T-helper 2 cell (primary cell): ENCODE measurements at regions not wholly inside any gene's neighbourhood (a gene's known extent, or its start where the extent isn't known, plus 50 kb on each side); places are given as distances from the start of the nearest gene placed in this dataset.

Source experiments
- DNase-seq, 5 experiments: peaks; one replicate each; pipeline versions ENCODE4 v3.0.0 to v3.0.0-alpha.2; 2012 to 2022

DNA sequence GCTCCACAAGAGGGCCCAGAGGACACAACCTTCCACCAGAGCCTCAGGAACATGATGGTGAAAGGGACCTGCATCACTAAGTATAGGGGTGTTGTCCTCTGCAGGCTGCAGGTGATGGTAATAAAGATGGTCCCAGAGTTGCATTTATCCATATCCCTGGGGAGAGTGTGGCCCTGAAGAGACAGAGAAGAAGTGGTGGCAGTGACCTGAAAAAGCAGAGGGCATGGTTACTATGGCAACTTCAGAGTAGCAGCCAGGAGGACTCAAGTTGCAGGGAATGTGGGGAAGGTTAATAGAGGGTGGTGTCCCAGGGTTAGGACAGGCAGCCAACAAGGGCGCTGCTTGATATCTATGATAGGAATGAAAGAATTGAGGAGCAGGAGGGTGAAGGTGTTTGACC, 57.1 kb downstream of the HLA-A start:
- DNase-seq: no peak

- no peak for DNase-seq
These were observed 57.9 kb downstream of the HLA-A start for GRCh38 chr6:30000156-30000791.

DNA sequence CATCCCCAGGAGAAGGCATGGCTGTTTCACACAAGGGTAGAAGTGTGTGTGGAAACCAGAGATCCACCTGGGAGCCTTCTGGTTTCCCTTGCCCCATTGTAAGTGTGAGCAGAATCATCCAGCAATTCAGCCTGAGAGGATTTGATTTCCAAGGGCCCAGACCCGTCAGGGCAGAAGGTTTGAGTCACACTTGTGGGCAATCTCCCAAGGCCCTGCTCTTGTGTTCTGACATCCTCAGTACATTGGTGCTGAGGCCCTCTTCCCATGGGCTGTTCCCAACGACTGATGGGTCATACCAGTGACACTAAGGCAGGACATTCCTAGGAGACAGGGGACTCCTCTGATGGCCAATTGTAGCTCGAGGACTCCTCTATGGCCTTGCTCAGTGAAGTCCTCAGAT, 58.2 kb upstream of the POLR1H start:
- no peak for DNase-seq

DNA sequence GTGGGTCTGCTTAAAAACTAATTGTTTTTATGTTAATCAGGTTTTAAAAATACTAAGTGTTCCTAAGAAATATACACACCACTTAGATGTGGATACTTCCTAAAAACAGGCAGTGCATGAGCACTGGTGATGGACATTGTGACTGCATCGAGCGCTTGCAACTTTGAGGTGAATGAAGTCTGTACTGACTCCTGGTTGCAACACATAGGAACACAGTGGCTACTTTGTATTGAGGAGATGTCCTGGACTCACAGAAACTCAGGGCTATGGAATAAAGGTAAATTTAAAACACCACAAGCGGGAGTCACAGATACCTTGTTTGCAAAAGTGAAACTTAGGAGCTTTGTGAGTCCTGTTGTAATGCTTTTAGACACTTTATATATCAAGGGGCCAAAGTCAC, 55.6 kb upstream of the POLR1H start:
- no peak for DNase-seq

DNA sequence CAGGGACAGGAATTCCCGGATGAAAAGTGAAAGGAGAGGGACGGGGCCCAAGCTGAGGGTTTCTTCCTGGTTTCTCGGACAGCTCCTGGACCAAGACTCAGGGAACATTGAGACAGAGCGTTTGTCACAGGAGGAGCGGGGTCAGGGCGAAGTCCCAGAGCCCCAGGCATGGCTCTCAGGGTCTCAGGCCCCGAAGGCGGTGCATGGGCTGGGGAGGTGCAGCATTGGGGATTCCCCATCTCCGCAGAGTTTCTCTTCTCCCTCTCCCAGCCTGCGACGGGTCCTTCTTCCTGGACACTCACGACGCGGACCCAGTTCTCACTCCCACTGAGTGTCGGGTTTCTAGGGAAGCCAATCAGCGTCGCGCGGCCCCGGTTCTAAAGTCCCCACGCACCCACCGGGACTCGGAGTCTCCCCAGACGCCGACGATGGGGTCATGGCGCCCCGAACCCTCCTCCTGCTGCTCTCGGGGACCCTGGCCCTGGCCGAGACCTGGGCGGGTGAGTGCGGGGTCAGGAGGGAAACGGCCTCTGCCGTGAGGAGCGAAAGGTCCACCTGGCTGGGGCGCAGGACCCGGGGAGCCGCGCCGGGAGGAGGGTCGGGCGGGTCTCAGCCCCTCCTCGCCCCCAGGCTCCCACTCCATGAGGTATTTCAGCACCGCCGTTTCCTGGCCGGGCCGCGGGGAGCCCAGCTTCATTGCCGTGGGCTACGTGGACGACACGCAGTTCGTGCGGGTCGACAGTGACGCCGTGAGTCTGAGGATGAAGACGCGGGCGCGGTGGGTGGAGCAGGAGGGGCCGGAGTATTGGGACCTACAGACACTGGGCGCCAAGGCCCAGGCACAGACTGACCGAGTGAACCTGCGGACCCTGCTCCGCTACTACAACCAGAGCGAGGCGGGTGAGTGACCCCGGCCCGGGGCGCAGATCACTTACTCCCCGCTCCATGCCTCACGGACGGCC, 54.6 kb upstream of the POLR1H start:
- DNase-seq: peak in 2 of 5 experiments; percentile 5 to 8

GRCh38 chr6:30007132-30007764, 53.8 kb upstream of the POLR1H start:
- DNase-seq: peak in 1 of 5 experiments; percentile 29

DNA sequence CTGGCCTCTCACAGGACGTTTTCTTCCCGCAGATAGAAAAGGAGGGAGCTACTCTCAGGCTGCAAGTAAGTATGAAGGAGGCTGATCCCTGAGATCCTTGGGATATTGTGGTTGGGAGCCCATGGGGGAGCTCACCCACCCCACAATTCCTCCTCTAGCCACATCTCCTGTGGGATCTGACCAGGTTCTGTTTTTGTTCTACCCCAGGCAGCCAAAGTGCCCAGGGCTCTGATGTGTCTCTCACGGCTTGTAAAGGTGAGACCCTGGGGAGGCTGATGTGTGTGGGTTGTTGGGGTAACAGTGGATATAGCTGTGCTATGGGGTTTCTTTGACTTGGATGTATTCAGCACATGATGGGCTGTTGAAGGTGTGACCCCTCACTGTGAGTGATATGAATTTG, 52.0 kb upstream of the POLR1H start:
- no peak for DNase-seq
